VCaP (cell line): ENCODE measurements at regions not wholly inside any gene's neighbourhood (a gene's known extent, or its start where the extent isn't known, plus 50 kb on each side); places are given as distances from the start of the nearest gene placed in this dataset.
A peak's percentile ranks its signal among the peaks of the same experiment; 100 is the strongest.
"Not testable (repeated sequence)": the region's sequence is repeated elsewhere in the genome, so short reads cannot be mapped to it uniquely, and the experiment has no call there.

ENCODE experiments used
- H3K27ac ChIP-seq: fragments of 450-650 bp; 2 replicates; pipeline ENCODE4 v1.5.1; 2017
- TF ChIP-seq, protein P1 (sequence below): fragments of 450-650 bp; conservative IDR thresholded peaks from 2 replicates; pipeline ENCODE4 v1.5.1; 2017; ENCODE audit warnings: mild to moderate bottlenecking, moderate library complexity

DNA sequence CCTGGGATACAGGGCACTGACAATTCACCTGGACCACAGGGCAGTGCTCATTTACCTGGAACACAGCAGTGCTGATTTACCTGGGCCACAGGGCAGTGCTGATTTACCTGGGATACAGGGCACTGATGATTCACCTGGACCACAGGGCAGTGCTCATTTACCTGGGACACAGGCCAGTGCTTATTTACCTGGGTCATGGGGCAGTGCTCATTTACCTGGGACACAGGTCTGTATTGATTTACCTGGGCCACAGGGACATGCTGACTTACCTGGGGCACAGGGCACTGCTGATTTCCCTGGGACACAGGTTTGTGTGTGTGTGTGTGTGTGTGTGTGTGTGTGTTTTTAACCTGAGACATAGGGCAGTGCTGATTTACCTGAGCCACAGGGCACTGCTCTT, 261.7 kb downstream of the MATN1 start:
- TF ChIP-seq, protein P1, sequence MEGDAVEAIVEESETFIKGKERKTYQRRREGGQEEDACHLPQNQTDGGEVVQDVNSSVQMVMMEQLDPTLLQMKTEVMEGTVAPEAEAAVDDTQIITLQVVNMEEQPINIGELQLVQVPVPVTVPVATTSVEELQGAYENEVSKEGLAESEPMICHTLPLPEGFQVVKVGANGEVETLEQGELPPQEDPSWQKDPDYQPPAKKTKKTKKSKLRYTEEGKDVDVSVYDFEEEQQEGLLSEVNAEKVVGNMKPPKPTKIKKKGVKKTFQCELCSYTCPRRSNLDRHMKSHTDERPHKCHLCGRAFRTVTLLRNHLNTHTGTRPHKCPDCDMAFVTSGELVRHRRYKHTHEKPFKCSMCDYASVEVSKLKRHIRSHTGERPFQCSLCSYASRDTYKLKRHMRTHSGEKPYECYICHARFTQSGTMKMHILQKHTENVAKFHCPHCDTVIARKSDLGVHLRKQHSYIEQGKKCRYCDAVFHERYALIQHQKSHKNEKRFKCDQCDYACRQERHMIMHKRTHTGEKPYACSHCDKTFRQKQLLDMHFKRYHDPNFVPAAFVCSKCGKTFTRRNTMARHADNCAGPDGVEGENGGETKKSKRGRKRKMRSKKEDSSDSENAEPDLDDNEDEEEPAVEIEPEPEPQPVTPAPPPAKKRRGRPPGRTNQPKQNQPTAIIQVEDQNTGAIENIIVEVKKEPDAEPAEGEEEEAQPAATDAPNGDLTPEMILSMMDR, result no peak
- H3K27ac ChIP-seq, result peak overlapping the region; percentile 74

DNA sequence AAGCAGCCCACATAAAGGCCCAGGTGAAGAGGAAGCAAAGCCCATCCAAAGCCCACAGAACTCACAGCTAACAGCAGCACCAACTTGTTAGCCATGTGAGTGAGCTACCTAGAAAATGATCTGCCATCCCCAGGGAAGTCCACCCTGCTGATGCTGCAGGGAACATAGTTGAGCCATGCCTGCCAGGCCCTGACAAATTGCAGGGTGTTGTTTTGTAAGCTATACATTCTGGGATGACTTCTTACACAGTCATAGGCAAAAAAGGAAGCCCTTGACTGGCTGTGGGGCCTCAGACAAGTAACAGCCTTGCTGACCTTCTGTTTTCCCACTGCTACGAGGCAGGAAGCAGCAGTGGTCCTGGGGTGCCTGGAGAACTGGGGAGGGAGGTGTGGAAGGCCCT, 262.7 kb downstream of the MATN1 start:
- TF ChIP-seq, protein P1, result no peak
- peak overlapping the region; percentile 74 for H3K27ac ChIP-seq

DNA sequence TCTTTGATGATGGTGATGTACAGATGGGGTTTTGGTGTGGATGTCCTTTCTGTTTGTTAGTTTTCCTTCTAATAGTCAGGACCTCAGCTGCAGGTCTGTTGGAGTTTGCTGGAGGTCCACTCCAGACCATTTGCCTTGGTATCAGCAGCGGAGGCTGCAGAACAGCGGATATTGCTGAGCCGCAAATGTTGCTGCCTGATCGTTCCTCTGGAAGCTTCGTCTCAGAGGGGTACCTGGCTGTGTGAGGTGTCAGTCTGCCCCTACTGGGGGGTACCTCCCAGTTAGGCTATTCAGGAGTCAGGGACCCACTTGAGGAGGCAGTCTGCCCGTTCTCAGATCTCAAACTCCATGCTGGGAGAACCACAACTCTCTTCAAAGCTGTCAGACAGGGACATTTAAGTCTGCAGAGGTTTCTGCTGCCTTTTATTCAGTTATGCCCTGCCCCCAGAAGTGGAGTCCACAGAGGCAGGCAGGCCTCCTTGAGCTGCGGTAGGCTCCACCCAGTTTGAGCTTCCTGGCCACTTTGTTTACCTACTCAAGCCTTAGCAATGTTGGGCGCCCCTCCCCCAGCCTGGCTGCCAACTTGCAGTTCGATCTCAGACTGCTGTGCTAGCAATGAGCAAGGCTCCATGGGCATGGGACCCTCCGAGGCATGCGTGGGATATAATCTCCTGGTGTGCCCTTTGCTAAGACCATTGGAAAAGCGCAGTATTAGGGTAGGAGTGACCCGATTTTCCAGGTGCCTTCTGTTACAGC, 264.5 kb downstream of the MATN1 start:
- not testable (repeated sequence) for H3K27ac ChIP-seq

DNA sequence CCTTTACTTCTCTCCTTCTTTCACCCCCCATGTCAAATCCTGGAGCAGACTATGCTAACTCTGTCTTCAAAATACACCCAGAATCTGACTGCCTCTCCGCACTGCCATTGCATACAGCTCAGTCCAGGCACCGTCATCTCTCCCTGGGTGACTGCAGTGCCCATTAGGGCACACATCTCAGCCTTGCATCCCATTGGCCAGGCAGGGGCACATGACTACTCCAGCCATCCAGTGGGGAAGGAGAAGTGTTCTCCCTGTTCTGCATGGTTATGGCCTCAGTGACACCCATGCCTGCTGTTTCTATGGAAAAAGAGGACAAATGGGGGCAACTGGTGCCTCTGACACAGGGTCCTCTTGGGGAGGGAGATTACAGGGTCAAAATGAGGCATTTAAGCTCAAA, 270.5 kb downstream of the MATN1 start:
- TF ChIP-seq, protein P1, result no peak
- no peak overlapping the region for H3K27ac ChIP-seq

DNA sequence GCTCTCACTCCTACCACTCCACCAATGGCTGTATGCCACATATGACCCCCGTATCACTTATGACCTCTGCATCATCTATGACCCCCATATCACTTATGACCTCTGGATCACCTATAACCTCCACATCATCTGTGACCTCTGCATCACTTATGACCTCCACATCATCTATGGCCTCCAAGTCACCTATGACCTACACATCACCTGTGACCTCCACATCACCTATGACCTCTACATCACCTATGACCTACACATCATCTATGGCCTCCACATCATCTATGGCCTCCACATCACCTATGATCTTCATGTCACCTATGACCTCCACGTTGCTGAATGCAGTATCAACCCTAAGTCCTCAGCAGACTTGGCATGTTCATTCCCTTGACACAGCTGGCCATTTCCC, 271.2 kb downstream of the MATN1 start:
- TF ChIP-seq, protein P1, result no peak
- no peak overlapping the region for H3K27ac ChIP-seq

DNA sequence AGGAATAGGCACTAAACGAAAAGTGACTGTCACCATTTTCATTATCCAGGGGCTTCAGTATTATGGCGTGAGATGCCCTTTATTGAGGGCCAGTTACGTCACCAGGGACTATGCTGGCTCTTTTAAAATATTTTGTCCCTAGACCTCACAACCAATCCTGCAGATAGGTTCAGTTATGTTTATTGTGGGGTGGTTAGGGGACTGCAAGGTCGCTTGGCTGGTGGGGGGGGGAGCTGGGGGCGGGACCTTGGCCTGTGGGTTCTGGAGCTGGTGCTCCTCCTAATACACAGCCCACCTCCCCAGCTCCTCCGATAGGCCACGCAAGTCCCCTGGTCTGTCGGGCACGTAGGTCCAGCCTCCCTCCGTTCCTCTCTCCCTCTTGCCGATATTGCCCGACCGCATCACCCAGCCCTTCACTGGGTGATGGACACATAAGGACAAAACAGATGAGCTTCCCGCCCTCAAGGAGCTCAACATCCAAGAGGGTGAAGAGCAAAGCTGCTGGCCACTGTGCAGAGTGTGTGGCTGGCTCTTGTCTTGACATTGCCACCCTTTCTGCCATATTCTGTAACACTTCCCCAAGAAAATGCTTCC, 271.8 kb downstream of the MATN1 start:
- no peak overlapping the region for H3K27ac ChIP-seq
- TF ChIP-seq, protein P1, result no peak

DNA sequence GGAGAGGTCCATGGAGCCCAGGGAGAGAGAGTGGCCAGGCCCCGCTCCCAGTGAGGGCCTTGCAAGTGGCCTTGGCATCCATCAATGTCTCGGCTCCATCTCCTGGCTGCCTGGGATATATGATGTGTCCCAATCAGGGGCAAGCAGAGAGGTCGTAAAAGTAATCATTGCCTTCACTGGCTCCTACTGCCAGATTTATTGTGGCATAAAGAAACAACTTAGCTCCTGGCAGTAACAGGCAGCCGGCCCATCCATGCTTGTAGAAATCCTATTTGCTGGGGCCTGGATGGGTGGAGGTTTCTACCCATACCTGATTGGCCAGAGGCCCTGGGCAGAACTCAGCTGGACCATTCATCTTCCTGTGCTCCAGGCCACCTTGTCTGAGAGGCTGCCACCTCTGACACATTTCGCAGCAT, 272.6 kb downstream of the MATN1 start:
- no peak overlapping the region for H3K27ac ChIP-seq
- TF ChIP-seq, protein P1, result no peak

DNA sequence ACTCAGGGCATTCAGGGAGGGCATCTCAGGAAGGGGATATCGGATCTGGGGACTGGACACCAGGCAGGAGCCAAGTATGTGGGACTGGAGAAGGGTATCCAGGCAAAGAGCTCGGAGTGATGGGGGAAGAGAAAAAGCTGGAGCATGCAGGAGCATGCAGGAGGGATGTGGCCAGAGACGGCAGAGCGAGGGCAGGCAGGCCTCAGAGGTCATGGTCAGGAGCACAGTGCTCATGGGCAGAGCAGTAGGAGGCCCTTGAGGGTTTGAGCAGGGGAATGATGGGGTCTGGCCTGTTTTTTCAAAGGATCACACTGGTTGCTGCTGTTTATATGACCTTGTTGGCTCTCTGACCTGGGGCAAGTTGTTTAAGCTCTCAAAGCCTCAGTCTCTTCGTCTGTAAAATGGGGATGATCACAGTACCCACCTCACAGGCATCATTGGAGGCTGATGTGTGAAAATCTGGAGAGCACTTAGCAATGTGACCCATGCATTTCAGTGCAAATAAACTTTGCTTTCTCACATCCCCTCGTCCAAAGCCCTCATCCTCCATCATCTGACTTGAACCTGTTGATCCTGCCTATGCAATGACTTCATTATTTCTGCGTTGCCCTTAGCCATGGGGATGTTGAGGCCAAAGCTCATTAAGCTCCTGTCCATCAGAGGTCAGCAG, 273.1 kb downstream of the MATN1 start:
- TF ChIP-seq, protein P1, result no peak
- H3K27ac ChIP-seq, result no peak overlapping the region
